ENCODE measurements at regions not wholly inside any gene's neighbourhood (a gene's known extent, or its start where the extent isn't known, plus 50 kb on each side); places are given as distances from the start of the nearest gene placed in this dataset.
A peak's percentile ranks its signal among the peaks of the same experiment; 100 is the strongest.

GRCh38 chr1:242723044-242723716 lies 198.7 kb upstream of the PLD5 start (continued):
- TF ChIP-seq EZH2 (IDR thresholded peaks at IDR 0.05; ENCODE audit: low read depth, unreplicated experiment) (no peak), REST (IDR thresholded peaks at IDR 0.05; ENCODE audit: unreplicated experiment) (no peak), EZH2phosphoT487 (IDR thresholded peaks at IDR 0.05; ENCODE audit: unreplicated experiment) (no peak), JUNB (IDR thresholded peaks at IDR 0.05; ENCODE audit: unreplicated experiment) (no peak), ETS1 (IDR thresholded peaks at IDR 0.05) (no peak), NANOG (IDR thresholded peaks at IDR 0.05; ENCODE audit: borderline replicate concordance) (no peak), POLR2AphosphoS5 (IDR thresholded peaks at IDR 0.05; ENCODE audit: low read depth) (no peak), ZNF114 (CRISPR knock-in tag; IDR thresholded peaks at IDR 0.05) (no peak), CTCF (conservative IDR thresholded peaks at IDR 0.05; ENCODE audit: low read depth in 2 of 2) (no peak), CREB1 (CRISPR knock-in tag; IDR thresholded peaks at IDR 0.05; ENCODE audit: low read depth) (no peak), ZNF331 (CRISPR knock-in tag; IDR thresholded peaks at IDR 0.05; ENCODE audit: low read depth) (no peak)

- peak; percentile 11 to 44; a peak in 2 of 4 replicates for TF ChIP-seq CTCF (conservative IDR thresholded peaks at IDR 0.05; ENCODE audit: low read depth in 2 of 2)
- TF ChIP-seq REST (IDR thresholded peaks at IDR 0.05; ENCODE audit: unreplicated experiment): no peak
- ATAC-seq (peak; percentile 48; the same call in 2 of the 3 replicates), DNase-seq (ENCODE audit: low spot score) (peak; percentile 34)
- no peaks in the 10 kb centered on the region for H3K9me2 ChIP-seq (ENCODE audit: insufficient read depth)
- H3K27me3 ChIP-seq (ENCODE audit: insufficient read depth): no peaks in the 10 kb centered on the region
- H3K79me2 ChIP-seq (replicated peaks; ENCODE audit: insufficient read depth): no peaks in the 10 kb centered on the region
- H3K4me3 Mint-ChIP-seq: no peak overlapping the region
- H3K9me3 Mint-ChIP-seq: peaks cover 5% of the 10 kb centered on the region; the same call in 2 of the 3 replicates
- no peaks in the 10 kb centered on the region for H3K4me1 ChIP-seq (ENCODE audit: insufficient read depth)
- peaks cover 4% of the 10 kb centered on the region; the same call in 2 of the 3 replicates for H3K36me3 Mint-ChIP-seq (ENCODE audit: low read depth)
- H3K27ac Mint-ChIP-seq: no peak overlapping the region
- no peaks in the 10 kb centered on the region for H3F3A ChIP-seq (replicated peaks; ENCODE audit: low read depth)
- H3K36me3 ChIP-seq (ENCODE audit: insufficient read depth): no peaks in the 10 kb centered on the region
- H3K4me1 Mint-ChIP-seq: peaks cover 4% of the 10 kb centered on the region; the same call in 1 of the 3 replicates
- H3K27ac ChIP-seq (ENCODE audit: low read depth): no peak overlapping the region
- no peak overlapping the region for H2AFZ ChIP-seq
- no peak overlapping the region for H3K4me3 ChIP-seq
- no peaks in the 10 kb centered on the region for H4K20me1 ChIP-seq (replicated peaks; ENCODE audit: insufficient read depth)
- H3K27me3 Mint-ChIP-seq (ENCODE audit: insufficient read depth, low read depth, poor library complexity): no peaks in the 10 kb centered on the region
- no peak overlapping the region for H3K4me2 ChIP-seq
Observed at GRCh38 chr1:242718967-242719366, 194.5 kb upstream of the PLD5 start.

Data from GM23338 (cell line).